GM18519 (cell line): ENCODE measurements at regions not wholly inside any gene's neighbourhood (a gene's known extent, or its start where the extent isn't known, plus 50 kb on each side); places are given as distances from the start of the nearest gene placed in this dataset.
"Not testable (repeated sequence)": the region's sequence is repeated elsewhere in the genome, so short reads cannot be mapped to it uniquely, and the experiment has no call there.

Experiments used
- ATAC-seq: cut with Tn5 transposase; IDR thresholded peaks from one replicate; pipeline ENCODE4 v1.9.1; 2021; ENCODE audit warnings: mild to moderate bottlenecking, moderate library complexity; ENCODE audit not compliant: unreplicated experiment, low FRiP score

DNA sequence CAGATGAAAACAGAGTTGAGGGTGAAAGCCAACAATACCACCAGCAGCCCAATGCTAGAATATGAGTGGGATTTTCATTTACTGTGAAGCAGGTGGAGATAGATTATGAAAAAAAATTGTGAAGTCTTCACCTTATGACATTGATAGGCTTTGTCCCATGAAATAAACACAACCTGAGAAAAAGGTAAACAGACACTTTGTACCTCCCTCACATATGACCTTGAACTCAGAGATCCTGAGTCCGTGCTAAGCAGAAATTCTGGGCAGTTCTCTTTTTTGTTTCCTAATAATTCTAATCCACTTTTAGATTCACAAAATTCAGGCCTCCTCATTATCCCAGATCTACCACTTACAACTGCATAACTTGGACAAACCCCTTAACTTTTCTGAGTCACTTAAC, 127.3 kb upstream of the RORB start:
- ATAC-seq, result no peak

DNA sequence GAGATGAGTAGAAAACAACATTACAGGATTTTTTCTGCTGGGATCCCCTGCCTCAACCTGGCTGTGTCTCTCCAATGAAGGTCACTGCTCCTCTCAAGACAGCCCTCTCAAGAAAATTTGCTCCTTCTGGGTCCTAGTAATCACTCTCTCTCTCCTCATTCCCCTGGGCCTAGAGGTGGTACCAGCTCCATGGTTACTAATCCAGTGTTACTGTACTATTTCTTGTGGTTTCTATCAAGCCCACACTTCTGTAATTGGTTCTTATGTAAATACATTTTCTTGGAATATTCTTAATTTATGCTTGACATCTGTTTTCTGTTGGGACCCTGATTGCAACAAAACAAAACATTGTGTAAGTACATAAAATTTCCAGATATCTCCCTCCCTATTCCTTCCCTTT, 123.8 kb upstream of the RORB start:
- ATAC-seq, result no peak

DNA sequence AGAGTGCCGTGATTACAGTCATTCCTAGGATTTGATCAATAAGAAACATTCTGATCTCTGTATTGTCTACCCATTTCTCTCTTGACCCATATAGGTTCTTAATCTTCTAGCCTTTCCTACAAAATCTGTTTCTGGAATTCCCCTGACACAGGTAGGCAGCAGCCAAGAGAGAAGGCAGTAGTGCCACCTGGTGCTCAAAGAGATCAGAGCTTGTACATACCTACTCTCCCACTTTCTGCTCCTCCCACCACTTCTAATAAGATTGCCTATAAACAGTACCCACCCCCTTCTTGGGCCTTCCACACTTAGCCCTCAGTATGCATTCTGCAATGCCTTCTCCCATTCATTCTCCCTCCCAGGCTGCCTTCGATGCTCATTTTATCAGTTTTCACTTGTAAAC, 117.4 kb upstream of the RORB start:
- ATAC-seq, result no peak

DNA sequence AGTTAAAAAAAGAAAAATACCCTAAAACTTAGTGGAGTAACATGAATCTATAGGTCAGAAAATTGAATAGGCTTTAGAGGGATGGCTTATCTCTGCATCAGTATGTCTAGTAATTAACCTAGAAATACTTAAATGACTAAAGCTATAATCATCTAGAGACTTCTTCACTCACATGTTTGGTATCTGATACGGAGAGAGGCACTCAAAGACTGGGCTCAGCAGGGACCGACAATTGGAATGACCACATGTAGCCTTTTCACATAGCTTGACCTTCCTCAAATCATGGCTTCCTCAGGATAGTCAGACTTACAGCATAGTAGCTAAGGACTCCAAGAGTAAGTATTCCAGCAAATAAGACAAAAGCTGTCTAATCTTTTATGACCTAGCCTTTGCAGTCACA, 105.3 kb upstream of the RORB start:
- no peak for ATAC-seq

DNA sequence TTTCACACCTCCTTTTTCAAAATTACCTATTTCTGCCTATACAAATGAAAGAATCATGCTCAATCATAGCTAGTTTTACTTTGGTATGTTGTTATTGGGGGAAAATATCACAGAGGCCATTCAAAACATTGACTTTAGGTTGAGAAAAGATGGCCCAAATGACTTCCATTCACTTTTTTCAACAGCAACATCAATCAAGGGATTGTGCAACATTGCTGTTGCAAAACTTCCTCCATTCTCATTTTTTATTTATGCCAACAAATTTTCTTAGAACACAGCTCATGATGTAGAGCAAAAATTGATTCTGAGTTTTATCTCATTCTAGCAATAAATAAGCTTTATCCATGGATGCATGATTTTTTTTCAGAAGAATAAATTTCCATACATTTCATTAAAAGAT, 93.6 kb upstream of the RORB start:
- ATAC-seq, result no peak

DNA sequence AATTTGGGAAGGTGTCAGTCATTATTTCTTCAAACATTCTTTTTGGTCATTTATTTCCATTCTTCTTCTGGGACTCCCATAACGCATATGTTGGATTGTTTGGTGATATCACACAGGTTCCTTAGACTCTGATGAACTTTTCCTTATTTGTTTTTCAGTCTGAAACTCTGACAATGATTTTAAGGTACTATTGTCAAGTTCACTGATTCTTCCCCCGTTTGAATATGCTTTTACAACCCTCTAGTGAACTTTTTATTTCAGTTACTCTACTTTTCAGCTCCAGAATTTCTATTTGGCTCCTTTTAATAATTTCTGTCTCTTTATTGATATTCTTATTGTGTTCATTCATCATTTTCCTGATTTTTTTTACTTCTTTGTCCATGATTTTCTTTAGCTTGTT, 92.5 kb upstream of the RORB start:
- ATAC-seq, result no peak

DNA sequence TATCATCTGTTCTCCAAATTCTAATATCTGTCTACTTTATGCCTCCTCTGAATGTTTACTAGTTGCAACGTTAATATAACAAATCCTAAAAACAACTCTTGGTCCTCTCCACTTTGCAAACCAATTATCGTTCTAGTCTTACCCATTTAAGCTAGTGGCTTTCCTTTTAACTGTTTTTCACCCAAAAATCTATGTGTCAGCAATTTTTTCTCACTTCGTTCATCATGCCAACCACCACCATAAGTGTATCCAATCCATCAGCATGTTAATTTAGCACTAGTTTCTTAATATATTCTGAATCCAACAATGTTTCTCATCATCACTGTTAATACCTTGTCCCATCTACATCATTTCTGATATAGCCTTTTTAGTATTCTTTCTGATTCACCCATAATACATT, 90.0 kb upstream of the RORB start:
- ATAC-seq, result no peak

DNA sequence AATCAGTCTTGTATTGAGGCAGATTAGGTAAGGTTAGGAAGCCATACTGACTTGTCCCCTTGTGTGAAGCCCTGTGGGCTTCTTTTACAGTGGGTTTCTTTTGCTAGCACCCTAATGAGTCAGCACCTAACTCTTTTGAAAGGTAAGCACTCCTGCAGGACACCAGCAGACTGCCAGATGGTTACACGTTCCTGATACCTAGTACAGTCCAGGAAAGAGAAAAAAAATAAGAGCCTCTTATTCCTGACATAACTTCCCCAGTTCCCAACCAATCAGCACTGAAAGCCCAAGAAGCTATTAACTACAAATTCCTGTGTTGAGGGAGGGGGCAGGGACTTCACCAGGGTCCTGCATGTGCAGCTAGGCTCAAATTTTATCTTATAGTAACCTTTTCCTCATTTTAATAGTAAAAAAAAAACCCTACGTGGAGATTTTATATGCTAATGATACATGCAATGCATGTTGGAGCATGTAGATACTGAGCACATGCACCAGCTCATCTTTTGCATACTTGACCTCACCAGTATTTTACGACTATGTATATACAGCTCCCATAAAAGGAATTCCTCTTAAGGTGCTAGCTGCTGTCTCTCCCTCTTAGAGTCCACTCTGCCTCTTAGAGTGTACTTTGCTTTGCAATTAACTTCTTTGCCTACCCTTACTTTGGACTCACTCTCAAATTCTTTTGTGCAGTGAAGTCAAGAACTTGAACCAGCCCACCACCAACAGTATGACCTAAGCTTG, 84.7 kb upstream of the RORB start:
- ATAC-seq, result no peak

DNA sequence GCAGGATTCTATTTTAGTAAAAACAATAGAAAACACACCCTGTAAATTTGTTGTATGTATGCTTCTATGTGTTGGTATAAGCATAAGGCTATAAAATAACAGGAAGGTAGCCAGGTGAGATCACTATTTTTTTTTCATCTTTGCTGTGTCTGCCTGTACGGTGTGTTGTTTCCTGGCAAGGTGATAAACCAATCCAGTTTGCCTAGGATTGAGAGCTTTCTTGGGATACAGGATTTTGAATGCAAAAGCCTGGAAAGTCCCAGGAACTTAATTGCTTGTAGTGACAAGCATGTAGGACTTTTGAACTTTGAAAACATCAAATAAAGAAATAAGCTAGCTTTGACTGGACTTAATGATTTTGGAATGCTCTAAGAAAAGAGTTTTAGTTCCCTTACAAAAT, 83.3 kb upstream of the RORB start:
- ATAC-seq, result no peak

DNA sequence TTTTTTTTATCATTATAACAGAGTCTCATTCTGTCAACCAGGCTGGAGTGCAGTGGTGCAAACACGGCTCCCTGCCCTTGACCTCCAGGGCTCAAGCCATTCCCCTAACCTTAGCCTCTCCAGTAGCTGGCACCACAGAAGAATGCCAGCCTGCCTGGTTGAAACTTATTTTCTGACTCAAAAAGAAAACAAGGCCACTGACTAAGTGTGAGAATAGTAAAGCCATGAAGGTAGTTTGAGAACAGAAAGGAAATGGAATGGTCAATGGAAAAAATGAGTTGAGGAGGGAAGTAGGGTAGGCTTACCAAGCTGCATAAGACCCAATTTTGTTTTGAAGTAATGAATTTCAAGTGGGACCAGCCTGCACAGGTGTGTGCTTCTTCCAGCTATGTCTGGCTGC, 82.8 kb upstream of the RORB start:
- ATAC-seq, result no peak

DNA sequence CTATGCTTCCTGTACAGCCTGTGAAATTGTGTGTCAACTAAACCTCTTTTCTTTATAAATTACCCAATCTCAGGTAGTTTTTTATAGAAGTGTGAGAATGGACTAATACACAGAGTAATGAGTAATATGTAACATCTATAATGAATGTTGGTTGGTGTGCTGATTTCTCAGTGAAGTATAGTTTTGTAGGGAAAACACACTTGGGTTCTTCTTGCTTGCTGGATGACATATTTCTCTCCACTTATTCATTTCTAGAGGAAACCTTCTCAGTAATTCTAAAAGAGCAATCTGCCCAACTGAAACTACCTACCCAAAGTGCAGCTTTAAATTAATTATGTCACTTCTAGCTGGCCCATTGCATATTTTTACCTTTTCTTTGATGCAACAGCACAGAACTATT, 81.1 kb upstream of the RORB start:
- ATAC-seq, result no peak

DNA sequence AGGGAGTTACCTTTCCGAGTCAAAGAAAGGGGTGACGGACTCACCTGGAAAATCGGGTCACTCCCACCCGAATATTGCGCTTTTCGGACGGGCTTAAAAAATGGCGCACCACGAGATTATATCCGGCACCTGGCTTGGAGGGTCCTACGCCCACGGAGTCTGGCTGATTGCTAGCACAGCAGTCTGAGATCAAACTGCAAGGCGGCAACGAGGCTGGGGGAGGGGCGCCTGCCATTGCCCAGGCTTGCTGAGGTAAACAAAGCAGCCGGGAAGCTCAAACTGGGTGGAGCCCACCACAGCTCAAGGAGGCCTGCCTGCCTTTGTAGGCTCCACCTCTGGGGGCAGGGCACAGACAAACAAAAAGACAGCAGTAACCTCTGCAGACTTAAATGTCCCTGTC, 72.6 kb upstream of the RORB start:
- not testable (repeated sequence) for ATAC-seq

DNA sequence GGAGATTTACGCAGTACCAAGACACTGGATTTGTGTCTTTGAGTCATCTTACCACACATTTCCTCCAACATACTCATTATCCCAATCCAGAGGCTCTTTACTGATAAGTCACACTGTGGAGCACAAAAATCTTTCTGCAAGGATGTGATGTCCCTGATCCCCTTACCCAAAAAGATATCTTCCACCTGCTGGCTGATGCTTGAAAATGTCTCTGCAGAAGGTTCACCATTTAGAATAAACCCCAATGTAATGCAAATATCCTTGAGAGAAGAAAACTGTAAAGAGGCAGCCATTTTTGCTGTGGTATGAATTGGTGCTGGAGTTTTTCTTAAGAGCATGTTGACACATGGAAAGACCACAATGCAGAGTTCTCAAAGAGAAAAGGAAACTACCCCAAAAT, 65.7 kb upstream of the RORB start:
- no peak for ATAC-seq

DNA sequence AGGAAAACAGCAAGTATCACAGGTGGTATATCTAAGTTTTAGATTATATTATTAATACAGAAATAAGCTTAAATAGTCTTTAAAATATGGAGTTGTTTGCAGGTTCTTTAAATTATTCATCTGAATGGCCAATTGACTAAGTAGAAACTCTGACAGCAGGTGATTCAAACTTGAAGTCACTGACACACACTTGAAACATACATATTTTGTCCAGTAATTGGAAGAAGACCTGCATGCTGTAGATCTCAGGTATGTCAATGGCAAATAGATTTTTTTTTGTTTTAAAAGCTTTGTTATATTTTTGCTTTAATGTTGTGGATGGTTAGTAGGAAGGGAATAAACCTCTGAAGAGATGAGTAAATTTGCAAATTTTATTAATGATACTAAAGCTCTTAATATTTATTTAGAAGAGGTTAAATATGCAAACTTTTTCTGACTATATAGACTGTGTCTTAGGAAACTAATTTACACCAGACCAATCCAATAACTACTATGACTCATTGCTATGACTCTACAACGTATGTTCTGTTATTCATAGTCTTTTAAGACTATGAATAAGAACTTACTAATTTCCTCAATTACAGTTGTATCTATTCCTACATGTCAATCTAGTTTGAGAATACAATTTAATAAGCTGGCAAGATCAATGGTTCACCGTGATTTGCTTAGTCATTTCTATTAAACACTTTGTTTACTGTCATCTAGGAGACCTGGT, 53.9 kb upstream of the RORB start:
- ATAC-seq, result no peak

DNA sequence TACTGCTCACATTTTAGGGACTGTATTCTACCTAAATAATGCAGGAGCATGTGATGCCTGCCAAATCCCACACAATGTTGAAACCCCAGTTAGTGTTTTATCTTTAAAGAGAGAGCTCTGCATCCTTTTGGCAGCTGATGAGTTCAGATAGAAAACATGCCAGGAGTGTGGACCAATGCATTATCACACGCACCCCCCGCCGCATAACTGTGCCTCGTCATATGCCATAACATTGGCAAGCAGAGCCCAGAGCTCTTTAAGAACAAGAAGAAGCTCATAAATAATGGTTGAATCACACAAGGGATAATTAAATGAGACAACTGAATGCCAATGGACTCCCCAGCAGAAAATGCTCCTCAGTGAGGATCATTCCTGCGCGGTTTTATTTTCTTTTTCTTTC, 52.8 kb upstream of the RORB start:
- ATAC-seq, result no peak
